ENCODE measurements at regions not wholly inside any gene's neighbourhood (a gene's known extent, or its start where the extent isn't known, plus 50 kb on each side); places are given as distances from the start of the nearest gene placed in this dataset.

DNA sequence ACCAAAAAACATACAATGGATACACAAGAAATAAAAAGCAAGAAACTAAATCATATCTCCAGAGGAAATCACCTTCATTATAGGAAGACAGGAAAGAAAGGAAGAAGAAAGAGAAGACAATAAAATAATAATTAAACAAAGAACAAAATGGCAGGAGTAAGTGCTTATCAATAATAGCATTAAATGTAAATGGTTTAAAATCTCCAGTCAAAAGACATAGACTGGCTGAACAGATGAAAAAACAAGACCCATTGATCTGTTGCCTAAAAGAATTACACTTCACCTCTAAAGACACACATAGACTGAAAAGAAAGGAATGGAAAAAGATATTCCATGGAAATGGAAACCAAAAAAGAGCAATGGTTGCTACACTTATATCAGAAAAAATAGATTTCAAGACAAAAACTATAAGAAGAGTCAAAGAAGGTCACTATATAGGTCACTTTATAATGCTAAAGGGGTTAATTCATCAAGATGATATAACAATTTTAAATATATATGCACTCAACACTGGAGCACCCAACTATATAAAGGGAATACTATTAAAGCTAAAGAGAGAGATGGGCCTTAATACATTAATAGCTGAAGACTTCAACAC, 118.4 kb upstream of the SESN3 start:
- DNase-seq (ENCODE audit: extremely low read depth, low read depth): no peak
- TF ChIP-seq, protein P1, sequence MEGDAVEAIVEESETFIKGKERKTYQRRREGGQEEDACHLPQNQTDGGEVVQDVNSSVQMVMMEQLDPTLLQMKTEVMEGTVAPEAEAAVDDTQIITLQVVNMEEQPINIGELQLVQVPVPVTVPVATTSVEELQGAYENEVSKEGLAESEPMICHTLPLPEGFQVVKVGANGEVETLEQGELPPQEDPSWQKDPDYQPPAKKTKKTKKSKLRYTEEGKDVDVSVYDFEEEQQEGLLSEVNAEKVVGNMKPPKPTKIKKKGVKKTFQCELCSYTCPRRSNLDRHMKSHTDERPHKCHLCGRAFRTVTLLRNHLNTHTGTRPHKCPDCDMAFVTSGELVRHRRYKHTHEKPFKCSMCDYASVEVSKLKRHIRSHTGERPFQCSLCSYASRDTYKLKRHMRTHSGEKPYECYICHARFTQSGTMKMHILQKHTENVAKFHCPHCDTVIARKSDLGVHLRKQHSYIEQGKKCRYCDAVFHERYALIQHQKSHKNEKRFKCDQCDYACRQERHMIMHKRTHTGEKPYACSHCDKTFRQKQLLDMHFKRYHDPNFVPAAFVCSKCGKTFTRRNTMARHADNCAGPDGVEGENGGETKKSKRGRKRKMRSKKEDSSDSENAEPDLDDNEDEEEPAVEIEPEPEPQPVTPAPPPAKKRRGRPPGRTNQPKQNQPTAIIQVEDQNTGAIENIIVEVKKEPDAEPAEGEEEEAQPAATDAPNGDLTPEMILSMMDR (IDR thresholded peaks at IDR 0.05; ENCODE audit: low read depth, low read length): no peak

DNA sequence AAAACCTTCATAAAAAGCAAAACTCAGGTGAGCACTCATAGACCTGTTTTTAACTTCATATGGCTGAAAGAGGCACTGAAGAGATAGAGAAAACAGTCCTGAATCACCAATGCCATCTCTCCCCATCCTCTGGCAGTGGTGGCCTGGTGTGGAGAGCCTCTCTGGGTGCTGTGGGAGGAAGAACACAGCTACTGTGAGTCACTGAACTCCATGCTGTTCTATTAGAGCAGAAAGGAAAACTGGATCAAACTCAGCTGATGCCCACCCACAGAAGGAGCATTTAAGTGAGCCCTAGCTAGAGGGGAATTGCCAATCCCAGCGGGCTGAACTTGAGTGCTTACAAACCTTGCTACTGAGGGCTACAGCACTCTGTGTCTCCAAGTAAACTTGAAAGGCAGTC, 115.3 kb upstream of the SESN3 start:
- TF ChIP-seq, protein P1 (IDR thresholded peaks at IDR 0.05; ENCODE audit: low read depth, low read length): no peak
- no peak for DNase-seq (ENCODE audit: extremely low read depth, low read depth)

DNA sequence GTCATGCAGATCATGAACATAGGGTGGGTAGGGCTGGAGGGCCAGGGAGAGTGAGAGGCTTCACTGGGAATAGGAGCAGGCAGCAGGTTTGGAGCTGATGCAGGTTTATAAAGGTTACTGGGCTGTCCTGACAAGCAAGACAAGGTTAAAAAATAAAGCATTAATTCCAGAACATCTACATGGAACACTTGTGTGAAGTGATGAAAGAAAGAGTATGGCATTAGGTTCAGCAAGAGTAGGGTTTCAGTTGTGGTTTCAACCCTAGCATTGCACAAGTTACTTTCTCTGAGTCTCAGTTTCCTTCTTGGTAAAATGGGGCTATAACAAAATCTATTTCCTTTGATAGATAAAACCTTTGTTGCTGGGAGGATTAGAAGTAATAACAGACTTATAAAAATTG, 114.6 kb upstream of the SESN3 start:
- no peak for DNase-seq (ENCODE audit: extremely low read depth, low read depth)
- TF ChIP-seq, protein P1 (IDR thresholded peaks at IDR 0.05; ENCODE audit: low read depth, low read length): no peak

DNA sequence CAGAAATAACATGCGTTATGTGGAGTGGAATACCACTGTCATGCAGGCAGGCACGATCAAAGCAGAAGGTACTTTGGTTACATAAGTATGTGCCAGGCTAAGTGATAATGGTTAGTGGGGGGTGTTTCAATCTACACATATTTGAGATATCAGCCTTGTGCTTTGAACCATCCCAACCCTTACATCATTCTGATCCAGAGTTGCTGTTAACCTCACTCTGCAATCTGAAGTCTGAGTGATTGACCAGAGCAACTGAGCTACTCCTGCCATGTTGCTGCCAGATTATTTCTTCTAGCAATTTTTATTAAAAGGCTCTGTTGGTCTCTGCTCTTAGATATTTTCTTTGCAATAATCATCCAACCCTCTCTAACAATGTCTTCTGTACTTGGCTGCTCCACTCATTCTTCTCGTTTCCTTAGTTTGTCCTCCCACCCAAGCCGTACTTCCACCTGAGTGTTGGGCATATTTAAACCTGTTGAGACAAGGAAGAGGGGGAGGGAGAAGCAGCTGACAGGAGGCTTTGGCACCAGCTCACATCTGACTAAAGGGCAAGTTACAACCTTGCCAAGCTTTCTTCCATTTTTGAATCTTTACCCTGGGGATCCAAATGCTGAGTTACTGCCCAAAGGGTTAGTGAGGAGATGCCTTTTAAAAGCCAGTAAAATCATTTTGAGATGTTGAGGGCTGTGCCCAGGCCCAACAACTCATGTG, 114.1 kb upstream of the SESN3 start:
- TF ChIP-seq, protein P1 (IDR thresholded peaks at IDR 0.05; ENCODE audit: low read depth, low read length): no peak
- DNase-seq (ENCODE audit: extremely low read depth, low read depth): no peak

DNA sequence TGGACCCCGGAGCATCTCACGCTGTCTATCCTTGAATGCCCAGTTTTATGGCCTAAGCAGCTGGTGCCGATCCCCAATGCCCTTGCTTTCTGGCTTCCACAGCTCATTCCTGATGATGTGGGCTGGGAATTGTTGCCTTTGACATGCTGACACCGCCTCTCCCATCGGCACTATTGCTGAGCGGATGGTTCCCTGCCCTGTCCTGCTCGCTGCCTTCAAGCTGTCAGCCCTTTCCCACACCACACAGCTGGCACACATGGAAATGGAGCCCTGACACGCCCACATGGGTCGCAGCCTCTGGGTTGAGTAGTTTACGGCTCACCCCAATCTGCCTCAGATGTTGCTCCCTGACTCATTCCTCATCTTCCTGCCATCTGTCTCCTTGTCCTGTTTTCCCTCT, 110.2 kb upstream of the SESN3 start:
- TF ChIP-seq, protein P1 (IDR thresholded peaks at IDR 0.05; ENCODE audit: low read depth, low read length): no peak
- no peak for DNase-seq (ENCODE audit: extremely low read depth, low read depth)

DNA sequence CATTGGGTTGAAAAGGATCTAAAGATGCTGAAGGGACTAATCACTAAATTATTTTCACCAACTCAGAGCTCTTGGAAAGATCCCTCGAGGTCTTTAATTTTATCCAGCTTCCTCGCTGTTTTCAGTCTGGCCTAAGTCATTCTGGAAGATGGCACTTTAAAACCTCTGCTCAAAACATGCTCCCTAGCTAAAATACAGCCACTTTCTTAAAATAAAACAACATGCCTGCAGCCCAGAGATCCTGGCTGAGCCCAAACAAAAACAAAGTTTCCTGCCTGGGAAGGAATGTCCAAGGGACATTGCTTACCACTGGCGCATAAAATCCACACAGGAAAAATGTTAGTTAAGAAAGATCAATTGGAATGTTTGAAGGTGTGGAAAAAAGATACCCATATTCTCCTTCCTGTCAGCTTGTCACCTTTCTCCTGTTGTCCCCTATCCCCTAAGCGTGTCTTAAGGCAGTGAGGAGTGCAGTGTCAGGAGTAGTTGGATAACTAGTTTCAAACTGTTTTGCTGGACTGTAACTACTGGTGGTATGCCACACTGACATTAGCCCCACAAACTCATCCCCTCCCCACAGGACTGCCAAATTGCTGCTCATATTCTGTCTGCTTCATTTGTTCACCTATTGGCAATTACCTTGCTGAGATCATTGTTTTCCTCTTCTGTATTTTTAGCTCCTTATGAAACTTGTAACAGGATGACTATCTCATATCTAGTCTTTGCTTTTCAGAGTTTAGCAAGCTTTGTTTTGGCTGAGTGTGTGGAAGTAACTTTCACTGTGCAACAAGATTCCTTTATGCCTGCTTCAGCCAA, 108.3 kb upstream of the SESN3 start:
- TF ChIP-seq, protein P1 (IDR thresholded peaks at IDR 0.05; ENCODE audit: low read depth, low read length): no peak
- no peak for DNase-seq (ENCODE audit: extremely low read depth, low read depth)

Data from AG09319 (cell line).